T-helper 9 cell (primary cell): ENCODE measurements at regions not wholly inside any gene's neighbourhood (a gene's known extent, or its start where the extent isn't known, plus 50 kb on each side); places are given as distances from the start of the nearest gene placed in this dataset.

Experiments used
- DNase-seq: peaks from one replicate; pipeline ENCODE4 v3.0.0-alpha.2; 2020

DNA sequence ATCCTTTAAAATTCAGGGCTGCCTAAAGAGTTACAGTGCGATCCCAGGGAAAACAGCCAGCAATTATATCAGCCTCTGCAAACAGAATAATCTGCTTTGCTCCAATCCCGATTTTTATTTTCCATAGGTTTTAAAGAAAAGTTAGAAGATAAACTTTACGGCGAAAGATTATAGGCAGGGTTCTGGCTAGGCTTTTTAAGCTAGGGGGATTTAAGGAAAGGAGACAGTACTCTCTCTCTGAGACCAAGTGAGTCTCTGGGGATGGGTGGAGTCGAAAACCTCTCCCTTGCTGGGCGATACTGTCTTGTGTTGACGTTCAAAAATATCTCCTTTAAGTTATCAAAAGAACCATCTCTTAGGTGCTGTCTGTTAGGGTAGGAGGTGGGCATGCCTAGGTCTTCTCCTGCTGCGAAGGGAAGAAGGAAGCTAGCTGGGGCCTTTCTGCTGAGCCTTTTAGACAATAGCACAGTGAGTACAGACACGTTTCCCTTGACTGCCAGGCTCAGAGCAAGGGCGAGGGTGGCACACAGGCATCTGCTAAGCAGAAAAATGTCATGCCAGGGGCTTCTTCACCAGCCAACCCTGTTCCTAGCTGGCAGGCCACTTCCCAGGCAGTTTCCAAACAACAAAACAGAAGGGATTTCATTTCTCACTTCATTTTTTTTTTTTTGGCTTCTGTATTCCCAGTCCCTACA is 167.9 kb upstream of the MAF start:
- no peak for DNase-seq

DNA sequence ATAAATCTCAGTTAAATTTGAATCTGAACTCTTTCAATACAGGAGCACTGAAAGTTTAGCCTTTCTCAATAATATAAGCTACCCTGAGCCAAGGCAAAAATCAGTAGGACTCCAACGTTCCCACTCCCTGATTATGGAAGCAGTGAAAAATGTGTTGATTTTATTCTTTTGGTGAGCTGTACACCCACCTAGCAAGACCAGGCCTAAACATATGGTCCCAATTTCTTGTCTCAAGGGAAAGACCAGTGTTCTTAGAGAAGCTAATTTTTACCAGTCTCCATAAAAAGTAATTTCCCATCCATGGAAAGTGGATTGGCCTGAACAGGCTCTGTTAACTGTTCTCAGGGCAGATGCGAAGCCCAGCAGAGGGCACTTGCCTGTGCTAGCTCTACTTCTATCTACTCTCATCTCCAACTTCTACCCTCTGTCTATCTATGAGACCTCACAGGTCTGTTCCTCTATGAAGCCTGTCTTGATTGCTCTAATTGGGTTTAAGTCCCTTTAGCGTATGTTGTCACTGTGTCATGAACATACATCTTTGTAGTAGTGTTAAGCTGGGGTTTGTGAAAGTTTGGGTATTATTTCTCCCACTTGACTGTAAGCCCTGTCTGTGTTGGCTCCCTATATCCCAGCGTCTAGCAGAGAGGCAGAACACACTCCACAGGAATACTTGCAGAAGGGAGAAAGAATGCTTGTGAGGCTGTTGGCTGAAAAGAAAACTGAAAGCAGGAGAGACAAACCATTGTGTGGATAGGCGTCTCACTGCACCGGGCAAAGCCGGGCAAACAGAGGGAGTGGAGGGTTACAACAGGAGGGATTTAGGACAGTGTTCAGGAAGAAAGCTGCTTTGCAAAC is 167.1 kb upstream of the MAF start:
- no peak for DNase-seq

DNA sequence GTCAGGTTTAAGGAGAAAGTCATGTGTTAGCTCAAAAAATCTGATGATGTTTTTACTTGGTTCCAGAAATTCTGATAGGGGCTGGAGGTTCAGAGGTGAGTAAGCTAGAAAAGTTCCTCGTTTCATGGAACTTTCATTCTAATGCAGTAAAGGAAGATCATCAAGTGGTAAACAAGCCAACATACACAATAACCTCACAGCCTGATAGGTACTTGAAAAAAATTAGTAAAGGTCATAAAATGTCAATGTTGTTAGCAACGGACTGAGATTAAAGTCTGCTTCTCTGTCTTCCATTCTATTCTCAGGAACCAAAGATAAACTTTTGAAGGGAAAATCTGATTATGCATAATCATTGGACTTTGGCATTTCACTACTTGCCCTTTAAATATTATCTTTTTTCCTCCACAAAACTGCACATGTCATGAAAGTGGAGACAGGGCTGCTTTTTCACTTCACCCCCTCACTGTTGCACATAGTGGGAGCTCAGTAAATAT is 165.4 kb upstream of the MAF start:
- DNase-seq: no peak

DNA sequence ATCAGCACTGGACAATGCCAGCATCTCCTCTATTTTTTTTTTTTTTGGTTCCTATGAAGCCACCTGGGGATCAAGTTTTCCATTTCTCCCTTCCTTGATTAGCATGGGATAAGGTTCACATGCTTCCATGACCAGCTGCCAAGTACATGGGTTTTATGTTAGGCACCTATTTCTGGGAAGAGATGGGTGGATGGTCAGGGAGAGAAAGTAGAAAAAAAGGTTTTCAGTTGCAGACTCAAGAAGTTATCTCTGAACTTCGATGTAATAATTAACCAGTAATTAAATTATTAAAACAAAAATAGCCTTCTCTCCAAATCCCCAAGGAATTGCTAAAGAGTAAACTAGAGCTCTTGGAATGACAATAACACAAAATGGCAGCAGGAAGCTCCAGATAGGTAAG is 164.9 kb upstream of the MAF start:
- DNase-seq: no peak

DNA sequence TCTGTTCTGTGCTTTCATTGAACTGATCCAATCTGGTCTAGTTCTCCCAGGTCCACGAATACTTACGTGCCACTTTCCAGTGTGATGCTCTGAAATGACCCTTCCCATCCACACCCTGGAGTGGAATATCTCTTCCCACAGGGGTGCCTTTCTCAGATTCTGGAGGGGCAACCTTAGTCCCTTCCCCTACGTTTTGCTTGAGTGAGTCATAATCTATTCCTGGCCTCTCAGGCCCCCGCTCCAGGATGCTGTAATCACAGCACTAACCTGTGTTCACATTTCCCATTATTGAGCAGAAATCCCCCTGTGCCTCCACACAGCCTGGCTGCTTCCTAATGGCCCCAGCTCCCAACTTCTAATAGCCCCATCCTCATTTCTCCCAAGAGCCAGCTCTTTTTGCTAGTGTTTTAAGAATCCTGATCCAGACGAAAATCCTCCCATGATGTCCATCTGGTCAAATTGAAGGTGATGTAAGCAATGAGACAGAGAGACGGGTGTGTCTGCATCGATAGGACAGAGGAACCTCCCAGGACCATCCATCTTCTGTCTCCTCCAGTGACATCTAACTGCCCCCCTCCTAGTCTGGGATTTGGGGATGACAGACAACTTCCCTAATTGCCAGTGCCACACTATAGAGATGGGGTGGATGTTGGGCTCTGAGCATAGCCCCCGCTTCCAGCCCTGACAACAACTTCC is 164.0 kb upstream of the MAF start:
- DNase-seq: no peak

DNA sequence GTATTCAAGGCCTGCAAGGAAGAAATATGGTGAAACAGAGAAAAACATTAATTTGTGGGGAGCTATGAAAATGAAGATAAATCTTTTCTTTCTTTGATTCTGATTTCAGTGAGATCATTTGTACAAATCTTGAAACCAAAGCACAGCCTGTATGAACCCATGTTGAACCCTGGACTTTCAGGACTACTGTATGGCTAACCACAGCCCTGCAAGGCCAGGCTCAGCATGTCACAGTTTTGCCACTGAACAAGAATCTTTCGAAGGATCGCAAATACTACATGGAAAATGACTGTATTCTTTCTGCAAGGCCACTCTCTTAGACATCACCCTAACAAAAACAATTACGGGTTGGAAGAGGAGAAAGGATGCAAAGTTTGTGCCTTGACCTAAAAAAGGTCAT is 161.7 kb upstream of the MAF start:
- no peak for DNase-seq

DNA sequence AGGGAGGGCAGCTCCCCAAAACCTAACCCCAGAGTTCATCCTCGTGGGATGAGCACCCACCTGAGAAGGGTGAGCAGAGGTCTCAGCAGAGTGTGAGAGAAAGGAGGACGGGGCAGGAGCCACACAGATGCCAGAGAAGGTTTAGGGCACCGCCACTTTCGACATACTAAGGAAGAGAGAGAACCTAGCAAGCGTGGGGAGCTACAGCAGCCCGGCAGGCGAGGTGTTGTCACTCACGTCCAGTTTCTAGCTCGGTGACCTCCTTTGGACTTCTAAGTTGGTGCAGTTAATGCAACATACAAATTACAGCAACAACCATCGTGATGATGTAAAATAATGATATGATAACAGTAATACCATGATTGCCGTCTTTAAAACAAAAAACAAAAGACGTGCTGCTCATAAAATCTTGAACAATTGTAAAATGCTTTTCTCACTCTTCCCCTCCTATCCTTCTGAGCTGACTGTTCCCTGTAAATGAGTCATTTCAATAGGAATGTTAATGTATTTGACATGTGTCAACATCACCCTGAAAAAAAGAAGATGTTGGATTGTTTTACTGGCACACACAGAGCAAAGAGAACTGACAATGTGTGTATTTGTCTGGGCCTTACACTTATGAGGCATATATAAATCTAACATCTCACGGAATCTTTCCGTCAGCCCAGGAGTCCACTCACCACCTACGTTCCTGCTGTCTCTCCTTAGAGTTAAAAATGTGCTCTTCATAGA is 158.2 kb upstream of the MAF start:
- no peak for DNase-seq

DNA sequence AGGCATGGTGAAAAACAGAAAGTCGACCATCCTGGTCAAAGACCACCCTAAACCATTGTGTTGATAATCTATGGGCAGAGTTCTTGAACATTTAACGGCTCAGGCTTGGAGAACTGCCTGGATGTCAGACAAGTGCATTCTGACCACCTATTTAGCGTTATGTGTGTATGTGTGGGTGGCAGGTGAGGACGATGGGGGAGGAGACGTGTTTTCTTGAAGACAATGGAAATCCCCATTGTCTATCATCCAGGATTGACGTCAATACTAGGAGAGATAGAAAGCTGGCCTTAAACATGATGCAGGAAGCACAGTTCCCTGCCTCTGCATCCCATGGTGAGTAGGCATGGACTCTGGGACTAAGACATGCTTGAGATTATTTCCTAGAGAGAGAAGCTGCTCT is 157.4 kb upstream of the MAF start:
- no peak for DNase-seq

DNA sequence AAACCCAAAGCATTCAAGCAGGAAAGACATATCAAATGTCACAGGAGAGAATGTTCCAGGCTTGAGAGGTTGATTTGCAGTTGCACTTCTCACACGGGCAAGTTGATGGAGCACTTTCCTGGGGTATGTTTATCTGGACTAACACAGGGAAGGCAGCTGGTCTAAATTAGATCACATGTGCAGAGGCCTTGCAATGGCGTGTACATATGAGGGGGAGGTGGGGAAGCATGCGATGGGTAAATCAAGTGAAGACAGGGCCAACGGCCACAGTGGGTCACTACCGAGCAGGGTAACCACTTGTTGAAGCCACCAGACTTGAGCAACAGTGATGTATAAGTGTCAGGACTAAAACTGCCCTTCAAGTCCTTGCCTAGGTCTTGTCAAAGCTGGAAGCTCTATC is 156.6 kb upstream of the MAF start:
- DNase-seq: no peak

DNA sequence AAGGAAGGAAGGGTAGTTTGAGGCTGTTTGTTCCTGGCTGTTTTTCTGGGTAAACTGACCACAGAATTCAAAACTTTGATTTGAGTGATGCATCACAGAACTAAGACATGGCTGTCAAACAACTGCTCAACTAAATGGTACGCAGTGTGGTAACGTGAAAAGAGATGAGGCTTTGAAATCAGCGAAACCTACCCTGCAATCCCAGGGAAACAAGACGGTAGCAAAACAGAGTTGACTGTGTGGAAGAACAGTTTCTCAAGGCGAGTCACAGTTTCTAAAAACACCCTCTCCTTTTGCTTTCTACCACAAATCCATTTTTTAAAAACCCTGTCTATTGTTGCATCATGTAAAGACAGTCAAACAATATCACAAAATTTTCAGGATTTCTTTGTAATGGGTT is 156.0 kb upstream of the MAF start:
- DNase-seq: no peak

DNA sequence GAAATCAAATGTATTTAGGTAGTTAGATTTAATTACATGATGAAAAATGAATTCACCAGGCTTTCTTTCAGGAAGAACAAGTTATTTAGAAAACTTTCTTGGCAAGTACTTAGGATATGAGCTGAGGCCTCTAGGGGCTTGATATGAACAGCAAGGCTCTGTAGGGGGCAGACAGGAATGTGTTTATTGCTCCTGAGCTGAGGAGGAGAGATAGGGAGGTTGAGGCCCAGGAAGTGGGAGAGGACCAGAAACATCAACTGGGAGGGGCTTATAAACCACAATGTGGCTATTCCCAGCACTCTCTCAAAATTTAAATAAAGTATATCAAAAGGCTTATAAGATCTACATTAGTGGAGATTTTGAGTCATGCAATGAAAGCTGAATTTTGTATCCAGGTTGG is 154.0 kb upstream of the MAF start:
- DNase-seq: no peak

DNA sequence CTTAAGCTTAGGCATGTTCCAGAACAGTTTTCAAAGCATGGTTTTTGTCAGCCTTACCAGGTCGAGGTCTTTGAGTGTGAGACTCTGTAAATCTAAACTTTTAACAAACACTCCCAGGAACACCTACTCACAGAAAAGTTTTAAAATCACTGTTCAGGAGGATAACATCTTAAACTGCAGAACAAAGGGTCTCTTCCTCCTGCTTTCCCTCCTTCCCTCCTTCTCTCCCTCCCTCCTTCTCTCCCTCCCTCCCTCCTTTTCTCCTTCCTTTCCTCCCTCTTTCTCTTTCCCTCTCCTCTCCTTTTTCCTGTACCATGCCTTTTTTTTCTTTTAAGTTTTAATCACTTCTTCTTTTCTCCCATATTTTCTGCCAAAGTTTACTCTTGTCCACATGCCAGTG is 153.5 kb upstream of the MAF start:
- no peak for DNase-seq

DNA sequence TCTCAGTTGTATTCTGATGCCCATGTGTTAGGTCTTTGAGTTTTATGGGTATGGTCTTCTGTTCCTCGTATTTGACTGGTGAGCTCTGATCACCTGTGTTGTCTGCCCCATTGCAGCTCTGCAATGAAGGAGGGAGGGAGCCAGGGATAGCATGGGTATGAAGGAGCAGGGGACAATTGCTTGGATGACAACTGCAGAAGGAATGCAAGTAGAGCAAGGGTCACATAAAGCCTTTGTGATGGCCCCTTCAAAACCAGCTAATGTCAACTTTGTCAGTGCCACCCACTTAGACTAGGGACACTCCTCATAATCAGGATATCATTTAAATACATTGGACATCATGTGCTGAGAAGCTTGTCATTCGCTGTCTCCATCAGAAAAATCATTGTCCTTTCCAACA is 152.7 kb upstream of the MAF start:
- no peak for DNase-seq

DNA sequence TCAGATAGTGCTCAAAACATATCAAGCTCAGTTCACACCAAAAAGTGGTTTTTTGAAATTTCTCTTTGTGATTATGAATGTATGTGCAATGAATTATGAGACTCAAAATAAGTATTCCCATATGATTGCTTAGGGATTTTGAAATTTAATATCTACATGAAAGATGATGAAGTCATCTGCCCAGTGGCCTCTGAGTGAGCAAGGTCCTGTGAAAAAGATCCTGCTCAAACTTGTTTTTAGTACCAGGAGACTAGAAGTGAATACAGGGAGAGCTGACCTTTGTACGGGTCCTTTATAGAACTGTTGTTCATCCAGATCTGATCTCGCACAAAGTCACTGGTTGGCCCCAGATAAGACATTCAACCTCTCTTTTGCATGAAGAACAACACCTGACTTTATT is 151.9 kb upstream of the MAF start:
- no peak for DNase-seq

DNA sequence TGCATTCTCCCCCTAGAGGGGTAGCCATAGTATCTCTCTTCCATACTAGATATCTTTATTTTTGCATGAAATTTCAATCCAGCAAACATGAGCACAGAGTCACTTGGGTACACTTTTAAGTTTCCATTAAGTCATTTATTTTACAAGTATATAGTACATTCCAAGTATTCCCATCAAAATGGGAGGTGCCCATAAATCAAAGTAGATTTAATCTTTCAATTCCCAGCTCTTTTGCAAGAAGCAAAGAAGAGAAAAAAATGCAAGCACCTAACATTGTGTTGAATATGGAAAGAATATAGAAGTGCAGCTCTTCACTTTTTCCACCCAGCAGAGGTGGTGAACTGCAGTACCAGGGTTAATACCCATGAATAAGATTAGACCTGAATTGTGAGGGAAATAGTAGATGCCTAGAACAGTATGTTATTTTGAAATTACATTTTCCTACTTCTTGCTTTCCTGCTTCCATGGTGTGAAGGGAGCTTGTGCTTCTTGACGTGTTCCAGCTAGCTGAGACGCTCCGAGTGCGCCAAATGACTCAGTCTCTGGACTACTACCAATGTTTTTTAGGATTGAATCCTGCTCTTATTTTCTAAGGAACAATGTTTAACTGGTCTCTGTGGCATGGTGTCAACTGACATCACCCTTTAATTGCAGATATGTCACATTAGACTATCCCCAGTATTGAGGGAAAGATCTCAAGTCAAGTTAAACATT is 151.1 kb upstream of the MAF start:
- DNase-seq: no peak

DNA sequence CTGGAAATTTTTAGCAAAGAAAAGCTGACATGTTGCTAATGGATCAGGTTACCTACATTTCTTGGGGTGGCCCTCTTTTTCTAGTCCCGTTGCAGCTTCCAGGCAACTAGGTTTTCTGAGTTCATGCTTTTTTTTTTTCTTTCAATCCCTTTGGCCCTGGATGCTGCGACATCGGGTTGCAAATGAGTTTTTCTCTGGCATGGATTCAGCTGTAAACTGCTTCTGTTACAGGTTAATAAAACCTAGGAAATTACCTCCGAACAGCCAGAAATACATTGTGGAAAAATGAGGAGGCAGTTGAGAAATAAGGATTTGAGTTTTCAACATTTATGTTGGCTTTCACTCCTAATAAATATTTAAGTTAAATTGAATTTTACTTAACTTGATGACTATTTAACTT is 149.8 kb upstream of the MAF start:
- DNase-seq: no peak

DNA sequence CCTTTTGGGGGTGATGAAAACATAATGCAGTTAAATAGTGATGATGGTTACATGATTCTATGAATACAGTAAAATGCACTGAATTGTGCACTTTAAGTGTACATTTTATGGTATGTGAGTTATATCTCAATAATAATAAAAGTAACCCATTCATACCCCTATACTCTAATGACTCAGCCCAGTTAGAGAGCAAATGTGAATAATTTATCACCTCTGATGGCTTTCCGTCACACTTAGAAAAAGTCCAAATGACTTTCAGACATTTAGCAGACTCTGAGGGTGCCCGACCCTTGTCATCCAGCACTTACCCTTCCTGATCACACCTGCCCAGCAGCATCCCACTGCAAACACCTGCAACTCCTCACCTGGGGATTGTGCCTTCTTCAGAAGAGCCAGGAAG is 148.1 kb upstream of the MAF start:
- no peak for DNase-seq

DNA sequence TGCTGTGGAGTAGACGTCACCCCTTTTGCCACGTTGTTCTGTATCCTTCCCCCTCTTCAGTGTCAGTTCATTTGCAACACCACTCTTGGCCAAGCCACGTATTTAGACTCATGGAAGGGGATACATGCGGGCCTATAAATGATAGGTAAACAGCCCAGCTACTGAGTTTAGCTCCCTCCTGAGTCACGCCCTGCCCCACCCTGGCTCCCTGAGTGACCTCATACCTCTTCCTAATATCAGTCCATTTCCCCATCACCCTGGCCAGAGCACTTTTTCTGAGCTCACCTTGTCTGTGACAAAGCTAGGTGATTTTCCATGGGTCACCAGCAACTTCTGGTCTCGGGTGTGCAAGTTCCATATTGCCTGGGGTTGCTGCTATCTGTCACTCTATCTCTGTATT is 147.2 kb upstream of the MAF start:
- no peak for DNase-seq

DNA sequence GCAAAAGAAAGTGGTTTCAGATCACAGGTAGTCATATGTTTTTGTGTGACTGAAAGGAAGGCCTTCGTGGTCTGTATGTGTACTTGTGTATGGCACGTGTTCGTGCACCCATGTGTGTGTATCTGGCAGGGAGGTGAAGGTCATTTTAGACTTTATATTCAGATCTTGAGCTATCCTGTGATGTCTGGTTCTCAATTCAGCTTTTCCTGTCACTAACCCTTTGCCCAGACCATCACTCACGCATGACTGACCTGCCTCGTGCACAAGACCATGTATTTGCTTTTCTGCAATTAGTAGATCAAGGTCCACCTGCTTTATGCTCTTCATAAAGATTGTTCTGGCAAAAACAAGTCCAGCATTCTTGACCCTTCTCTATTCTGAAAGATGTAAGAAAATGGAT is 139.7 kb upstream of the MAF start:
- DNase-seq: no peak

DNA sequence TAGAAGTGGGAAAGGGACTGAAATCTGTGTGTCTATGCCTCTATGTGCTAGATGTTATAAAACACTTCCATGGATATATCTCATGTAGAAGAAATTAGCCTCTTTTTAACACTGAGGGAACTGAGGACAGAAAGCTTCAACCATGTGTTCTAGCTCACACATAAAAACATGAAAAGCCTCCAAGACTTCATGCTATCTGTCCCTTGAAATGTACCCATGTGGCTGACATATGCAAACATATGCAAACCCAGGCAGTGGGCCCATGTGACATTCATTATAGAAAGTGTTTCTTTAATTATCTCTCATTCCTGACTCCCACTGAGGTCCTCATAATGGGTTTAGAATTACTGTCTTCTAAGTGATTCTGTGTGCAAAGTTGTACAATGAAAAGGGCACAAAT is 134.7 kb upstream of the MAF start:
- no peak for DNase-seq

DNA sequence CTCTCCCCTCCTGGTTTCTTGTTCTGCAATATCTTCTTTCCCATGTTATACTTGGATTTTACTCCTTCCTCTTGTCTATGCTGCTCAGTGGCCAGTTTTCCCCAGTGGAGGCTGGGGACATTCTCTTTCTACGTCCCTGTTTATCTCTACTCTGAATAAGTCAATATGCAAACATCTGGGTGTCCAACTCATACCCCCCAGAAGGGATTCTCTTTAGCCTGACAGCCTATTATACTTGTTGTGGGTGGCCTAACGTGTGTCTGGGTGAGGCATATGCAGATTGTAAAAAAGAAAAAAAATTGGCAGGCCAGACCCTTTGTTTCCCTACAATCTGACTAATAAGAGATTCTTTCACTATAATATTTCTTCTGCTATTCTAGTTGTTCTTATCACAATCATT is 134.2 kb upstream of the MAF start:
- no peak for DNase-seq

DNA sequence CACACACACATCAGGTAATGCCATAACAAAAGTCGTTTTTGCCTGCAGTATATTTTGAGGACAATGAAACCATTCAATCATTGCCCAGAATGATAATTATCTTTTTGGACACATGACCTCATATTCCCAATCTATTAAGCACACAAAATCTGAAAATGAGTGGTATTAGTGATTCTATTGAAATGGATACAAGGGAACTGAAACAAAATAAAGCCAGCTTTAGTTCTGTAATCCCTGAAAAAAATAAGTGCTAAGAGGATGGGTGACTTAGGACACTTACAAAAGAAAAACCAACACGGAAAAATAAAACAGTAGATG is 128.3 kb upstream of the MAF start:
- no peak for DNase-seq
